ENCODE measurements at regions not wholly inside any gene's neighbourhood (a gene's known extent, or its start where the extent isn't known, plus 50 kb on each side); places are given as distances from the start of the nearest gene placed in this dataset.
A peak's percentile ranks its signal among the peaks of the same experiment; 100 is the strongest.

- in situ Hi-C loops (cut with HindIII; ENCODE audit: extremely low pct_ligation_motif_present, low pct_unique_long_range_greater_than_20kb) = loop anchor here (25.0 kb wide), 1 partner anchor 198 kb away; no protein-coding TSS in a partner anchor
- no peaks in the 10 kb centered on the region for H3K4me1 ChIP-seq (ENCODE audit: insufficient read depth, low read length)
- ChIA-PET CTCF (ENCODE audit: low intra/inter-chr PET ratio, low total read pairs) (no interaction called here), POLR2A (no interaction called here)
- H3K9ac ChIP-seq (ENCODE audit: insufficient read depth, low read depth, low read length) = no peak overlapping the region
- 3% methylated on average over 3 of the region's 3 CpGs for WGBS (ENCODE audit: low lambda C conversion rate)
- H3K27me3 ChIP-seq (ENCODE audit: control insufficient read depth in 1 of 2, insufficient read depth in 2 of 2, low read length in 2 of 2) = no peaks in the 10 kb centered on the region; a peak in 4 of 5 replicates
- no peaks in the 10 kb centered on the region for H3K9me3 ChIP-seq (ENCODE audit: low read length)
- H3K4me3 ChIP-seq (replicated peaks in 1 of 3; ENCODE audit: insufficient read depth in 1 of 3, low read depth in 2 of 3, low read length in 3 of 3) = no peak overlapping the region
- no peak overlapping the region for H3K27ac ChIP-seq (ENCODE audit: extremely low read length, insufficient read depth, low read length)
- H3K36me3 ChIP-seq (replicated peaks in 1 of 2; ENCODE audit: control insufficient read depth in 1 of 2, insufficient read depth in 2 of 2, low read length in 2 of 2) = no peaks in the 10 kb centered on the region
- peak; percentile 55 for DNase-seq (ENCODE audit: low spot score)
- no peak overlapping the region for H2AFZ ChIP-seq (ENCODE audit: low read length)
- TF ChIP-seq ZNF333 (CRISPR knock-in tag; IDR thresholded peaks at IDR 0.05; ENCODE audit: borderline replicate concordance) (no peak), RFX1 (IDR thresholded peaks at IDR 0.05) (peak; percentile 62), RFX3 (CRISPR knock-in tag; IDR thresholded peaks at IDR 0.05) (0 out of 2 replicates have a peak, but pooled peaks have one; percentile 50)
- ATAC-seq = no peak
- no peak overlapping the region for H3K4me2 ChIP-seq (ENCODE audit: low read depth, low read length)
- BruUV-seq (replicated peaks) = no TSS peak
- H4K20me1 ChIP-seq (ENCODE audit: insufficient read depth, low read length) = no peaks in the 10 kb centered on the region
- H3K79me2 ChIP-seq (ENCODE audit: insufficient read depth, low read length) = no peaks in the 10 kb centered on the region
- no peak for FAIRE-seq
- intact Hi-C loops (cut with micrococcal nuclease; ENCODE audit: unreplicated experiment) = no loop called here
Observed at GRCh38 chr16:82460766-82461165, 166.0 kb upstream of the CDH13 start.

GRCh38 chr16:82459580-82460256 lies 167.1 kb upstream of the CDH13 start:
- Histone ChIP-seq H3K4me1 (ENCODE audit: insufficient read depth, low read length) (no peaks in the 10 kb centered on the region), H2AFZ (ENCODE audit: low read length) (no peak overlapping the region), H3K36me3 (replicated peaks in 1 of 2; ENCODE audit: control insufficient read depth in 1 of 2, insufficient read depth in 2 of 2, low read length in 2 of 2) (no peaks in the 10 kb centered on the region), H3K27me3 (ENCODE audit: control insufficient read depth in 1 of 2, insufficient read depth in 2 of 2, low read length in 2 of 2) (peaks cover 0 to 3% of the 10 kb centered on the region in 2 experiments; a peak in 3 of 5 replicates), H3K79me2 (ENCODE audit: insufficient read depth, low read length) (no peaks in the 10 kb centered on the region), H3K4me2 (ENCODE audit: low read depth, low read length) (no peak overlapping the region), H3K9me3 (ENCODE audit: low read length) (no peaks in the 10 kb centered on the region), H3K9ac (ENCODE audit: insufficient read depth, low read depth, low read length) (no peak overlapping the region), H3K27ac (ENCODE audit: extremely low read length, insufficient read depth, low read length) (no peak overlapping the region), H3K4me3 (replicated peaks in 1 of 3; ENCODE audit: insufficient read depth in 1 of 3, low read depth in 2 of 3, low read length in 3 of 3) (no peak overlapping the region), H4K20me1 (ENCODE audit: insufficient read depth, low read length) (no peaks in the 10 kb centered on the region)
- no TSS peak for BruUV-seq (replicated peaks)
- DNase-seq (ENCODE audit: low spot score) (no peak), ATAC-seq (no peak), FAIRE-seq (no peak)
- WGBS (ENCODE audit: low lambda C conversion rate) = 30% methylated on average over 11 of the region's 11 CpGs
- TF ChIP-seq ZNF530 (CRISPR knock-in tag; IDR thresholded peaks at IDR 0.05; ENCODE audit: low read depth) (no peak), HOXD1 (CRISPR knock-in tag; IDR thresholded peaks at IDR 0.05) (no peak), SMYD3 (CRISPR knock-in tag; IDR thresholded peaks at IDR 0.05) (no peak), HOXA9 (CRISPR knock-in tag; IDR thresholded peaks at IDR 0.05; ENCODE audit: borderline replicate concordance) (no peak), ZNF749 (CRISPR knock-in tag; IDR thresholded peaks at IDR 0.05; ENCODE audit: borderline replicate concordance) (no peak), FOXM1 (CRISPR knock-in tag; IDR thresholded peaks at IDR 0.05) (no peak)
- ChIA-PET CTCF (ENCODE audit: low intra/inter-chr PET ratio, low total read pairs) (no interaction called here), POLR2A (no interaction called here)
- intact Hi-C loops (cut with micrococcal nuclease; ENCODE audit: unreplicated experiment) = loop anchor here (10.0 kb wide), 1 partner anchor 125 kb away; no protein-coding TSS in a partner anchor
- in situ Hi-C loops (cut with HindIII; ENCODE audit: extremely low pct_ligation_motif_present, low pct_unique_long_range_greater_than_20kb) = loop anchor here (25.0 kb wide), 1 partner anchor 197 kb away; no protein-coding TSS in a partner anchor
